Liver (tissue), 3 donors: ENCODE measurements at regions not wholly inside any gene's neighbourhood (a gene's known extent, or its start where the extent isn't known, plus 50 kb on each side); places are given as distances from the start of the nearest gene placed in this dataset.
"Not testable (repeated sequence)": the region's sequence is repeated elsewhere in the genome, so short reads cannot be mapped to it uniquely, and the experiment has no call there.

Experiments
- EGR1 ChIP-seq, 2 donors: IDR thresholded peaks; 2 replicates each; pipeline ENCODE4 v1.6.1; 2016 to 2018; ENCODE audit warnings: antibody characterized with exemption in 2 of 2, low read depth in 2 of 2
- FOXA1 ChIP-seq: IDR thresholded peaks from 2 replicates; pipeline ENCODE4 v1.6.1; 2016; ENCODE audit warnings: antibody characterized with exemption
- GABPA ChIP-seq, 2 donors: IDR thresholded peaks in 1 of 2; conservative IDR thresholded peaks in 1 of 2; 2 replicates each; pipeline ENCODE4 v1.6.1; 2016; ENCODE audit warnings: antibody characterized with exemption in 2 of 2, mild to moderate bottlenecking in 1 of 2, moderate library complexity in 1 of 2
- JUND ChIP-seq, 2 donors: IDR thresholded peaks; 2 replicates each; pipeline ENCODE4 v1.6.1; 2016; ENCODE audit warnings: antibody characterized with exemption in 2 of 2
- RAD21 ChIP-seq, 2 donors: IDR thresholded peaks; 2 replicates each; pipeline ENCODE4 v1.6.1; 2016; ENCODE audit warnings: antibody characterized with exemption in 2 of 2, mild to moderate bottlenecking in 2 of 2
- SP1 ChIP-seq: IDR thresholded peaks from 2 replicates; pipeline ENCODE4 v1.6.1; 2018; ENCODE audit warnings: antibody characterized with exemption, mild to moderate bottlenecking
- TAF1 ChIP-seq: conservative IDR thresholded peaks from 2 replicates; pipeline ENCODE4 v1.6.1; 2016; ENCODE audit warnings: antibody characterized with exemption, mild to moderate bottlenecking
- TF ChIP-seq, protein P1 (sequence below): fragments of 150-350 bp; IDR thresholded peaks from 2 replicates; pipeline ENCODE4 v1.5.1; 2017; ENCODE audit warnings: improper control_type of control experiment, low read depth, low read length; ENCODE audit not compliant: missing input control
- TF ChIP-seq, protein P2 (sequence below): IDR thresholded peaks from 2 replicates; pipeline ENCODE4 v1.6.1; 2016; ENCODE audit warnings: antibody characterized with exemption
- donor health status: healthy.
- donor health status: healthy.

DNA sequence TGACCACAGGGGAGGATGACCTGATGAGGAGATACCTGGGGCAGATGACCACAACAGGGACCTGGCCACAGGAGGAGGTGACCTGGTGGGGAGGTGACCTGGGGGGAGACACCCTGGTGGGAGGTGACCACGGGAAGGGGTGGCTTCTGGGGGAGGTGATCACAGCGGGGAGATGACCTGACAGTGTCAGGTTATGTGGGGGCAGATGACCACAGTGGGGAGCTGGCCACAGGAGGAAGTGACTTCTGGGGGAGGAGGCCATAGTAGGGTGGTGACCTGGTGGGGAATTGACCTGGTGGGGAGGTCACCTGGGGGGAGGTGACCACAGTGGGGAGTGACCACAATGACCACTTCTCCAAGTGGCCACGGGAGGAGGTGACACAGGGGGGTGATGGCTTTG, 4381.5 kb upstream of the TPTE start:
- TF ChIP-seq, protein P1, sequence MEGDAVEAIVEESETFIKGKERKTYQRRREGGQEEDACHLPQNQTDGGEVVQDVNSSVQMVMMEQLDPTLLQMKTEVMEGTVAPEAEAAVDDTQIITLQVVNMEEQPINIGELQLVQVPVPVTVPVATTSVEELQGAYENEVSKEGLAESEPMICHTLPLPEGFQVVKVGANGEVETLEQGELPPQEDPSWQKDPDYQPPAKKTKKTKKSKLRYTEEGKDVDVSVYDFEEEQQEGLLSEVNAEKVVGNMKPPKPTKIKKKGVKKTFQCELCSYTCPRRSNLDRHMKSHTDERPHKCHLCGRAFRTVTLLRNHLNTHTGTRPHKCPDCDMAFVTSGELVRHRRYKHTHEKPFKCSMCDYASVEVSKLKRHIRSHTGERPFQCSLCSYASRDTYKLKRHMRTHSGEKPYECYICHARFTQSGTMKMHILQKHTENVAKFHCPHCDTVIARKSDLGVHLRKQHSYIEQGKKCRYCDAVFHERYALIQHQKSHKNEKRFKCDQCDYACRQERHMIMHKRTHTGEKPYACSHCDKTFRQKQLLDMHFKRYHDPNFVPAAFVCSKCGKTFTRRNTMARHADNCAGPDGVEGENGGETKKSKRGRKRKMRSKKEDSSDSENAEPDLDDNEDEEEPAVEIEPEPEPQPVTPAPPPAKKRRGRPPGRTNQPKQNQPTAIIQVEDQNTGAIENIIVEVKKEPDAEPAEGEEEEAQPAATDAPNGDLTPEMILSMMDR: not testable (repeated sequence)
- not testable (repeated sequence) for TF ChIP-seq EGR1 (IDR thresholded peaks at IDR 0.05; ENCODE audit: low read depth in 2 of 2); TAF1; GABPA (IDR thresholded peaks at IDR 0.05 in 1 of 2, conservative IDR thresholded peaks at IDR 0.05 in 1 of 2); SP1; JUND (IDR thresholded peaks at IDR 0.05); FOXA1; RAD21 (IDR thresholded peaks at IDR 0.05)
- TF ChIP-seq, protein P2, sequence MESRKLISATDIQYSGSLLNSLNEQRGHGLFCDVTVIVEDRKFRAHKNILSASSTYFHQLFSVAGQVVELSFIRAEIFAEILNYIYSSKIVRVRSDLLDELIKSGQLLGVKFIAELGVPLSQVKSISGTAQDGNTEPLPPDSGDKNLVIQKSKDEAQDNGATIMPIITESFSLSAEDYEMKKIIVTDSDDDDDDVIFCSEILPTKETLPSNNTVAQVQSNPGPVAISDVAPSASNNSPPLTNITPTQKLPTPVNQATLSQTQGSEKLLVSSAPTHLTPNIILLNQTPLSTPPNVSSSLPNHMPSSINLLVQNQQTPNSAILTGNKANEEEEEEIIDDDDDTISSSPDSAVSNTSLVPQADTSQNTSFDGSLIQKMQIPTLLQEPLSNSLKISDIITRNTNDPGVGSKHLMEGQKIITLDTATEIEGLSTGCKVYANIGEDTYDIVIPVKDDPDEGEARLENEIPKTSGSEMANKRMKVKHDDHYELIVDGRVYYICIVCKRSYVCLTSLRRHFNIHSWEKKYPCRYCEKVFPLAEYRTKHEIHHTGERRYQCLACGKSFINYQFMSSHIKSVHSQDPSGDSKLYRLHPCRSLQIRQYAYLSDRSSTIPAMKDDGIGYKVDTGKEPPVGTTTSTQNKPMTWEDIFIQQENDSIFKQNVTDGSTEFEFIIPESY: not testable (repeated sequence)
